H1 (cell line): ENCODE measurements at regions not wholly inside any gene's neighbourhood (a gene's known extent, or its start where the extent isn't known, plus 50 kb on each side); places are given as distances from the start of the nearest gene placed in this dataset.

Source experiments
- CTCF ChIA-PET: fragments of 300-600 bp; sonication (Branson Sonifier 250); formaldehyde crosslinking; loops from one replicate; lab custom pipeline; 2021; ENCODE audit not compliant: partially characterized antibody; lab: Charles Lee
- POLR2A ChIA-PET: fragments of 300-600 bp; sonication (Branson Sonifier 250); formaldehyde crosslinking; loops from one replicate; lab custom pipeline; 2021; ENCODE audit warnings: inconsistent platforms; ENCODE audit not compliant: partially characterized antibody; lab: Charles Lee
- DNase-seq, 2 experiments: peaks; one replicate each; pipeline versions ENCODE4 v3.0.0 to v3.0.0-alpha.2; 2010 to 2022; ENCODE audit warnings: low spot score in 2 of 2, low read depth in 1 of 2, mixed read lengths in 1 of 2
- FAIRE-seq: peaks from 2 replicates; lab custom pipeline; 2011; peaks lifted over from hg19 to GRCh38; lab: Jason Lieb, UNC
- H2AFZ ChIP-seq: 2 replicates; pipeline ENCODE4 v1.8.1; 2012; ENCODE audit warnings: low read length, inconsistent platforms
- H2AK5ac ChIP-seq: 2 replicates; pipeline ENCODE4 v1.6.1; 2013; ENCODE audit warnings: low read depth, low read length
- H2BK120ac ChIP-seq: replicated peaks from 2 replicates; pipeline ENCODE3; 2013; ENCODE audit warnings: low read depth, low read length, inconsistent platforms
- H2BK12ac ChIP-seq: 2 replicates; pipeline ENCODE4 v1.6.1; 2013; ENCODE audit warnings: low read depth, low read length
- H2BK15ac ChIP-seq: 2 replicates; pipeline ENCODE4 v1.6.1; 2013; ENCODE audit warnings: low read length
- H2BK20ac ChIP-seq: 2 replicates; pipeline ENCODE4 v1.6.1; 2013; ENCODE audit warnings: low read length
- H2BK5ac ChIP-seq: 2 replicates; pipeline ENCODE4 v1.6.1; 2013; ENCODE audit warnings: low read depth, low read length
- H3K14ac ChIP-seq: 2 replicates; pipeline ENCODE4 v1.6.1; 2013; ENCODE audit warnings: inconsistent platforms; ENCODE audit not compliant: insufficient read length
- H3K18ac ChIP-seq: 2 replicates; pipeline ENCODE4 v1.6.1; 2013; ENCODE audit warnings: low read length; ENCODE audit errors: extremely low read depth
- H3K23ac ChIP-seq: 2 replicates; pipeline ENCODE4 v1.6.1; 2013; ENCODE audit warnings: inconsistent platforms; ENCODE audit not compliant: insufficient read length
- H3K23me2 ChIP-seq: 2 replicates; pipeline ENCODE4 v1.6.1; 2013; ENCODE audit warnings: low read depth, low read length
- H3K27ac ChIP-seq: 2 replicates; pipeline ENCODE4 v1.6.1; 2011; ENCODE audit warnings: low read depth, low read length, inconsistent platforms
- H3K27me3 ChIP-seq, 4 experiments: replicated peaks in 1 of 4; 1 replicate in 1 of 4; 2 replicates in 3 of 4; pipeline versions ENCODE4 v1.6.1 to v1.8.1; 2011 to 2013; ENCODE audit warnings: low read length in 3 of 4, mild to moderate bottlenecking in 3 of 4, inconsistent platforms in 2 of 4, mixed read lengths in 2 of 4, moderate library complexity in 1 of 4; ENCODE audit not compliant: control insufficient read depth in 3 of 4, insufficient read depth in 3 of 4; ENCODE audit errors: extremely low read depth in 1 of 4
- H3K36me3 ChIP-seq, 4 experiments: 2 replicates each; pipeline versions ENCODE4 v1.6.1 to v1.8.1; 2011 to 2013; ENCODE audit warnings: mild to moderate bottlenecking in 4 of 4, low read length in 3 of 4, moderate library complexity in 2 of 4, control low read depth in 1 of 4, inconsistent platforms in 1 of 4; ENCODE audit not compliant: insufficient read depth in 4 of 4, control insufficient read depth in 2 of 4
- H3K4ac ChIP-seq: replicated peaks from 2 replicates; pipeline ENCODE3; 2013; ENCODE audit warnings: low read length, low read depth, mixed read lengths, inconsistent platforms; ENCODE audit not compliant: insufficient read length
- H3K4me1 ChIP-seq, 4 experiments: replicated peaks in 1 of 4; 1 replicate in 1 of 4; 2 replicates in 3 of 4; pipeline versions ENCODE4 v1.6.1 to v1.8.1; 2011 to 2013; ENCODE audit warnings: low read length in 3 of 4, inconsistent platforms in 2 of 4, mixed read lengths in 1 of 4; ENCODE audit not compliant: insufficient read depth in 4 of 4, control insufficient read depth in 3 of 4
- H3K4me2 ChIP-seq, 2 experiments: 2 replicates each; pipeline versions ENCODE4 v1.6.1 to v1.8.1; 2011 to 2013; ENCODE audit warnings: low read depth in 2 of 2, low read length in 2 of 2, control low read depth in 1 of 2, inconsistent platforms in 1 of 2, mild to moderate bottlenecking in 1 of 2; ENCODE audit not compliant: insufficient read depth in 1 of 2
- H3K4me3 ChIP-seq, 4 experiments: fragments of 200-600, 300-600 bp in 1 of 4; sonication (generic), shearing (Covaris generic), sonication (Bioruptor Twin) in 1 of 4; 2 replicates each; pipeline versions ENCODE4 v1.5.1 to v1.8.1; 2011 to 2016; ENCODE audit warnings: low read length in 4 of 4, low read depth in 3 of 4, control low read depth in 2 of 4, inconsistent platforms in 2 of 4, mild to moderate bottlenecking in 2 of 4, mixed read lengths in 1 of 4, moderate library complexity in 1 of 4; ENCODE audit not compliant: insufficient read depth in 2 of 4; ENCODE audit errors: extremely low read depth in 1 of 4
- H3K56ac ChIP-seq: replicated peaks from 2 replicates; pipeline ENCODE3; 2013; ENCODE audit warnings: low read depth, mild to moderate bottlenecking, mixed read lengths, low read length, inconsistent platforms; ENCODE audit not compliant: insufficient read length
- H3K79me1 ChIP-seq: 2 replicates; pipeline ENCODE4 v1.6.1; 2013; ENCODE audit warnings: low read depth, low read length, control low read depth
- H3K79me2 ChIP-seq, 2 experiments: 2 replicates each; pipeline versions ENCODE4 v1.6.1 to v1.8.1; 2012 to 2013; ENCODE audit warnings: low read length in 2 of 2, mild to moderate bottlenecking in 2 of 2, inconsistent platforms in 1 of 2; ENCODE audit not compliant: insufficient read depth in 2 of 2, control insufficient read depth in 1 of 2
- H3K9ac ChIP-seq, 4 experiments: replicated peaks in 1 of 4; 1 replicate in 1 of 4; 2 replicates in 3 of 4; pipeline versions ENCODE4 v1.6.1 to v1.8.1; 2011 to 2013; ENCODE audit warnings: low read depth in 3 of 4, low read length in 3 of 4, control low read depth in 2 of 4, mild to moderate bottlenecking in 2 of 4, moderate library complexity in 2 of 4, inconsistent platforms in 1 of 4; ENCODE audit errors: extremely low read depth in 1 of 4
- H3K9me3 ChIP-seq, 2 experiments: 2 replicates each; pipeline versions ENCODE4 v1.6.1 to v1.8.1; 2012 to 2013; ENCODE audit warnings: mild to moderate bottlenecking in 2 of 2, moderate library complexity in 2 of 2, control low read depth in 1 of 2, inconsistent platforms in 1 of 2, low read depth in 1 of 2, low read length in 1 of 2, mixed read lengths in 1 of 2; ENCODE audit not compliant: insufficient read depth in 2 of 2
- H4K20me1 ChIP-seq, 2 experiments: replicated peaks in 1 of 2; 2 replicates each; pipeline versions ENCODE3 to v1.8.1; 2011 to 2013; ENCODE audit warnings: inconsistent platforms in 2 of 2, low read length in 2 of 2, mild to moderate bottlenecking in 1 of 2; ENCODE audit not compliant: insufficient read depth in 2 of 2, control insufficient read depth in 1 of 2
- H4K5ac ChIP-seq: 2 replicates; pipeline ENCODE4 v1.6.1; 2013; ENCODE audit warnings: low read length, low read depth, mixed read lengths, inconsistent platforms; ENCODE audit not compliant: insufficient read length
- H4K8ac ChIP-seq: 2 replicates; pipeline ENCODE4 v1.8.0; 2013; ENCODE audit warnings: mild to moderate bottlenecking, moderate library complexity, low read length, inconsistent platforms; ENCODE audit not compliant: insufficient read depth; ENCODE audit errors: extremely low read depth
- H4K91ac ChIP-seq: replicated peaks from 2 replicates; pipeline ENCODE3; 2013; ENCODE audit warnings: low read length, mixed read lengths, inconsistent platforms; ENCODE audit not compliant: insufficient read length
- CTBP2 ChIP-seq: IDR thresholded peaks from 2 replicates; pipeline ENCODE4 v1.7.0; 2011; ENCODE audit warnings: borderline replicate concordance, mild to moderate bottlenecking, moderate library complexity, mixed read lengths, low read length; ENCODE audit not compliant: insufficient read depth, insufficient read length
- MAX ChIP-seq: IDR thresholded peaks from 2 replicates; pipeline ENCODE4 v1.6.1; 2012; ENCODE audit warnings: inconsistent platforms
- WGBS, 2 experiments: shearing (Covaris generic) in 1 of 2; methylation state at CpG; one replicate each; pipeline versions ENCODE4 v1.1.6 to v1.1.7; 2013 to 2015; ENCODE audit warnings: low lambda C conversion rate in 2 of 2, mixed read lengths in 2 of 2, inconsistent platforms in 1 of 2, low coverage in 1 of 2, missing lambda C conversion rate in 1 of 2; ENCODE audit not compliant: insufficient replicate concordance in 2 of 2, insufficient coverage in 1 of 2, insufficient read length in 1 of 2; ENCODE audit errors: extremely low coverage in 1 of 2, missing lambda C conversion rate in 1 of 2; 5-methylcytosine and 5-hydroxymethylcytosine counted together

- no peak overlapping the region; the same call in 1 of the 2 replicates for H2BK12ac ChIP-seq
- H3K56ac ChIP-seq: no peak overlapping the region
- no peak overlapping the region for H2BK5ac ChIP-seq
- 68% methylated on average over 5 of the region's 5 CpGs; no CpG with 5 or more reads in 1 of the 2 experiments for WGBS, 2 experiments
- H3K79me2 ChIP-seq: no peaks in the 10 kb centered on the region
- no peak overlapping the region for H4K5ac ChIP-seq
- H4K91ac ChIP-seq: no peak overlapping the region
- H3K27me3 ChIP-seq: no peaks in the 10 kb centered on the region
- H4K8ac ChIP-seq: no peak overlapping the region
- no peaks in the 10 kb centered on the region for H3K9me3 ChIP-seq
- peak overlapping the region; percentile 83 for H2AFZ ChIP-seq
- POLR2A ChIA-PET: no interaction called here
- H3K14ac ChIP-seq: no peak overlapping the region
- H2BK15ac ChIP-seq: no peak overlapping the region
- H3K4me2 ChIP-seq: 0 out of 4 replicates have a peak overlapping the region, but pooled peaks of 1 of the 2 experiments have one; percentile 9
- no peak overlapping the region for H3K4me3 ChIP-seq
- no peak for DNase-seq
- no peak overlapping the region for H3K23ac ChIP-seq
- no peak overlapping the region for H2BK20ac ChIP-seq
- TF ChIP-seq CTBP2 (no peak), MAX (peak; percentile 26; the same call in 1 of the 2 replicates)
- H3K9ac ChIP-seq: no peak overlapping the region
- no peak overlapping the region for H3K18ac ChIP-seq
- peaks cover 0 to 3% (median 2%) of the 10 kb centered on the region in 4 experiments; a peak in 3 of 7 replicates for H3K4me1 ChIP-seq
- FAIRE-seq: no peak
- no peak overlapping the region for H3K27ac ChIP-seq
- H3K79me1 ChIP-seq: no peaks in the 10 kb centered on the region
- H2AK5ac ChIP-seq: no peak overlapping the region
- H4K20me1 ChIP-seq: no peaks in the 10 kb centered on the region
- H3K4ac ChIP-seq: no peak overlapping the region
- no peaks in the 10 kb centered on the region for H3K36me3 ChIP-seq
- no peaks in the 10 kb centered on the region for H3K23me2 ChIP-seq
- H2BK120ac ChIP-seq: no peak overlapping the region
- CTCF ChIA-PET: interaction anchor here (0.9 to 1.1 kb wide), 2 partner anchors 276 to 356 kb away, joined by 3 read pairs; no protein-coding TSS in a partner anchor
Observed at GRCh38 chr3:27971600-27971999, 249.5 kb upstream of the EOMES start.
